ENCODE measurements at regions not wholly inside any gene's neighbourhood (a gene's known extent, or its start where the extent isn't known, plus 50 kb on each side); places are given as distances from the start of the nearest gene placed in this dataset.

DNA sequence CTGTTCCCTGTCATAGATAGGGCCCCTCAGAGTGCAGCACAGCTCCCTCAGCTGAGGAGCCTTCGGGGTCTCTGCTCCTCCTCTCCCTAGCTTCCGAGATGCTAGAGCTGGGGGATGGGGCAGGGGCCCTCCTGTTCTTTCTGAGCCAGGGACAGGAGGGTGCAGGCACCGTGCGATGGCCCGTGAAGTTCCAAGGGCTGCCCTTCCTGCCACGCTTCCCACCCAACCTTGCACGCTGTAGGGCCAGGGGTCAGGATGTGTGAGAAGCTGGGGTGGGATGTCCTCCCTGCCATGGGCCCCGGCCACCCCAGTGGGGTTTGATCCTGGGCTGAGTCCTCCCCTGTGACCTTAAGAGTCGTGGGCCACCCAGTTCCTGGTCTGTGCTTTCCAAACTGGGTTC, 240.7 kb upstream of the C1orf174 start:
- H3K4me1 ChIP-seq (ENCODE audit: control insufficient read depth in 1 of 2, insufficient read depth in 2 of 2, low read length in 2 of 2): no peaks in the 10 kb centered on the region
- H3K36me3 ChIP-seq (ENCODE audit: control insufficient read depth in 1 of 2, insufficient read depth in 2 of 2, low read length in 2 of 2): no peaks in the 10 kb centered on the region
- H3K4me3 ChIP-seq (ENCODE audit: low read depth in 1 of 2, low read length in 2 of 2): no peak overlapping the region

DNA sequence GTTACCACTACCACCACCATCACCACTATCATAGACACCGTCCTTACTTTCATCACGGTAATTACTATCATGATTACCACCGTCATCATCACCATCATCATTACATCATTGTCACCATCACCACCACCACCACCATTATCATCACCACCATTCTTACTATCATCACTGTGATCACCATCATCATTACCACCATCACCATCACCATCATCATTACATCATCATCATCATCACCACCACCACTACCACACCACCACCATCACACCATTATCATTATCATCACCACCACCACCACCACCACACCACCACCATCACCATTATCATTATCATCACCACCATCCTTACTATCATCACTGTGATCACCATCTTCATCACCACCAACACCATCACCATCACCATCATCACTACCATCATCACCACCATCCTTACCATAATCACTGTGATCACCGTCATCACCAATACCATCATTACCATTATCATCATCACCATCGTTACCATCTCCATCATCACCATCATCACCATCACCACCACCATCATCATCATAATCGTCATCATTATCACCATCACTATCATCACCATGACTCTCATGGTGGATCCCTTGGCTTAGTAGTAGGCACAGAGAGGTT, 244.4 kb upstream of the C1orf174 start:
- H3K27me3 ChIP-seq (ENCODE audit: low read depth, low read length): no peaks in the 10 kb centered on the region
- no peaks in the 10 kb centered on the region for H3K9me3 ChIP-seq (ENCODE audit: control insufficient read depth in 1 of 2, low read length in 2 of 2)
- H3K4me1 ChIP-seq (ENCODE audit: control insufficient read depth in 1 of 2, insufficient read depth in 2 of 2, low read length in 2 of 2): no peaks in the 10 kb centered on the region
- no peak overlapping the region for H3K27ac ChIP-seq (ENCODE audit: low read length)
- H3K36me3 ChIP-seq (ENCODE audit: control insufficient read depth in 1 of 2, insufficient read depth in 2 of 2, low read length in 2 of 2): no peaks in the 10 kb centered on the region
- H3K4me3 ChIP-seq (ENCODE audit: low read depth in 1 of 2, low read length in 2 of 2): no peak overlapping the region

More for the DNA sequence above, 240.7 kb upstream of the C1orf174 start:
- peaks cover 0 to 5% of the 10 kb centered on the region in 2 donors for H3K9me3 ChIP-seq (ENCODE audit: control insufficient read depth in 1 of 2, low read length in 2 of 2)
- H3K27ac ChIP-seq (ENCODE audit: low read length): no peak overlapping the region
- H3K27me3 ChIP-seq (ENCODE audit: low read depth, low read length): no peaks in the 10 kb centered on the region

DNA sequence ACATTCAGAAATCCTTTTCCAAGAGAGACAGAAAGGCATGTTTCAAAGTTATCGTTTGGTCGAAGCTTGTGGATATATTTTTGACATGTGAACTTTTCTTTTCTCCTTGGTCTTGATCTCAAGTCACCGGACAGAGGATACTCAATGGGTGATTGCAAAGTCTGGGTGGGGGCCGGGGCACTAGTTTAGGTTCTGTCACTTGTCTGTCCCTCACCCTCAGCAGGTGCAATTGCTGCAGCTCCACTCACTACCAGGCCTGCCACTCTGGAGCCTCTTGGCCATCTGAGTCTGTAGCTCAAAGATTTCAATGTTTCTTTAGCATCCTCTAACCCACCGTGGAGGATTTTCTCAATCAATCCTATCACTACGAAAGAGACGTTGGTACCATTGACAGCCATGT, 246.0 kb upstream of the C1orf174 start:
- Histone ChIP-seq H3K4me1 (ENCODE audit: control insufficient read depth in 1 of 2, insufficient read depth in 2 of 2, low read length in 2 of 2) (no peaks in the 10 kb centered on the region), H3K27ac (ENCODE audit: low read length) (no peak overlapping the region), H3K27me3 (ENCODE audit: low read depth, low read length) (no peaks in the 10 kb centered on the region), H3K4me3 (ENCODE audit: low read depth in 1 of 2, low read length in 2 of 2) (no peak overlapping the region), H3K36me3 (ENCODE audit: control insufficient read depth in 1 of 2, insufficient read depth in 2 of 2, low read length in 2 of 2) (no peaks in the 10 kb centered on the region), H3K9me3 (ENCODE audit: control insufficient read depth in 1 of 2, low read length in 2 of 2) (no peaks in the 10 kb centered on the region)

DNA sequence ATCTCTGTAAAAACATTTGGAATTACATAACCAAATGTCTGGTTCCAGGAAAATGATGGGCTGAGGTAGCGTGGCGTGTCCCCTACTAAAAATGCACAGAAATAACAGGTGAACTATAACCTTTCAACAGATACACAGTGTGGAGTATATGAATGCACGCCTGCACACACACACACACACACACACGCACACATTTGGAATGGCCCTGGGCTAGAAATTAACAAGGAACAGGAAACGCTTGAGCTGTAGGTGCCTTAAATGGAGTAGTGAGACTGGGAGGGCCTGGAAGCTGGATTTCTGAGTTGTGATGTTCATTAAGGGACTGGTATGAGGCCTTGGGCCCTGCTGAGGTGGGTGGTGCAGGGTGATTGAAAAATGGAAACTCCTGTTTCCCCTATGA, 246.5 kb upstream of the C1orf174 start:
- H3K27me3 ChIP-seq (ENCODE audit: low read depth, low read length): no peaks in the 10 kb centered on the region
- H3K9me3 ChIP-seq (ENCODE audit: control insufficient read depth in 1 of 2, low read length in 2 of 2): no peaks in the 10 kb centered on the region
- no peak overlapping the region for H3K27ac ChIP-seq (ENCODE audit: low read length)

DNA sequence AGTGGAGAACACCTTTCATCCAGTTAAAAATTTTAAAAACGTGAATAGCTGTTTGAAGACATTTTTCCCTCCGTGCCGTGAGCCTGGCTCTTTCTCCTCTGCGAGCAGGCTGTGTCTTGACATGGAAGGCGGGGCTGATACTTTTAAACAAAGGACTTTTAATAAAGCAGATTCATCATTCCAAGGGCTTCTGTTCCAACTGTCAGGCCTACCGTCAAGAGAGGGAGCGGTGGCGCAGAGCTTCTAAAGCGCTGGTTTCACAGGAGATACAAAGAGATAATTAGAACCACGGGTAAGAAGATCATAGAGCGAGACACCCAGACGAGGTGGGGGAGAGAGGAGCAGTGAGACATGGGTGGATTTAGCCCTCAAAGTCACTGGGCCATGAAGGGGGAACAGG, 247.4 kb upstream of the C1orf174 start:
- no peaks in the 10 kb centered on the region for H3K27me3 ChIP-seq (ENCODE audit: low read depth, low read length)
- H3K27ac ChIP-seq (ENCODE audit: low read length): no peak overlapping the region
- no peaks in the 10 kb centered on the region for H3K9me3 ChIP-seq (ENCODE audit: control insufficient read depth in 1 of 2, low read length in 2 of 2)
- no peaks in the 10 kb centered on the region for H3K4me1 ChIP-seq (ENCODE audit: control insufficient read depth in 1 of 2, insufficient read depth in 2 of 2, low read length in 2 of 2)
- H3K36me3 ChIP-seq (ENCODE audit: control insufficient read depth in 1 of 2, insufficient read depth in 2 of 2, low read length in 2 of 2): no peaks in the 10 kb centered on the region
- no peak overlapping the region for H3K4me3 ChIP-seq (ENCODE audit: low read depth in 1 of 2, low read length in 2 of 2)

More for the DNA sequence above, 246.5 kb upstream of the C1orf174 start:
- Histone ChIP-seq H3K4me1 (ENCODE audit: control insufficient read depth in 1 of 2, insufficient read depth in 2 of 2, low read length in 2 of 2) (no peaks in the 10 kb centered on the region), H3K4me3 (ENCODE audit: low read depth in 1 of 2, low read length in 2 of 2) (no peak overlapping the region), H3K36me3 (ENCODE audit: control insufficient read depth in 1 of 2, insufficient read depth in 2 of 2, low read length in 2 of 2) (no peaks in the 10 kb centered on the region)

DNA sequence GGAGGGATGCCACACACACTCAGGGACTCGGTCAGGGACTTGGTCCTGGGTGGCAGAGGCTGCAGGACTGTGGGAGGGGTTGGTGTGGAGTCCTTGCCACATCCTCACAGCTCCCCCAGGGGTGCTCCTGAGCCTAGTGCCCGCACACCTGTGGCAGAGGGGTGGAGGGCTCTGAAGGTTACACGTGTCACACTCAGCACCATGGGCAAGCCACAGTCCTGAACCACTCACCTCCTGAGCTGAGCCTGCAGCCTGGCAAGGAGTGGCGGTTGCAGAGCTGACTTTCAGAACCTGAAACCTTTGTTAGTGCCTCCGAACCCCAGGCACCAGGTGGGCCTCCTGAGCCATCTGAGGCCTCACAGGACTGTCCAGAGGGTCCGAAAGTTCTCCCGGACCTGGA, 249.2 kb upstream of the C1orf174 start:
- H3K4me1 ChIP-seq (ENCODE audit: control insufficient read depth in 1 of 2, insufficient read depth in 2 of 2, low read length in 2 of 2): no peaks in the 10 kb centered on the region
- H3K4me3 ChIP-seq (ENCODE audit: low read depth in 1 of 2, low read length in 2 of 2): no peak overlapping the region
- no peaks in the 10 kb centered on the region for H3K9me3 ChIP-seq (ENCODE audit: control insufficient read depth in 1 of 2, low read length in 2 of 2)
- no peaks in the 10 kb centered on the region for H3K36me3 ChIP-seq (ENCODE audit: control insufficient read depth in 1 of 2, insufficient read depth in 2 of 2, low read length in 2 of 2)
- no peaks in the 10 kb centered on the region for H3K27me3 ChIP-seq (ENCODE audit: low read depth, low read length)
- no peak overlapping the region for H3K27ac ChIP-seq (ENCODE audit: low read length)

DNA sequence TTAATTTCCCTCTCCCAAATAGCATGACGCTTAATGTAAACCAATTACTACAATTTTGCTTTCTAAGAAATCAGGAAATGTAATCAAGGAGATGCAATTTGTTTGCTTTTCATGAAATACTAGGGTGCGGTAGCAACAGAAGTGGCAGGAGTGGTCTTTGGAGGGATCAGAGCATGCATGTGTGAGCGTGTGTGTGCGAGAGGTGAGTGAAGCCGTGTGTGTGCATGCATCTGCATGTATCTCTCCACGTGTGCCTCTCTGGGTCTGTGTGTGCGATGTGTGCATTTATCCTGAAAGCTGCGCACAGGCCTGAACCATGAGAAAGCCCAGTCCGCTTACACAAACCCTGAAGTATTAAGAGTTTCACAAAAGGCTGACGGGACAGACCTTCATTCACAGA, 249.8 kb upstream of the C1orf174 start:
- Histone ChIP-seq H3K36me3 (ENCODE audit: control insufficient read depth in 1 of 2, insufficient read depth in 2 of 2, low read length in 2 of 2) (no peaks in the 10 kb centered on the region), H3K4me1 (ENCODE audit: control insufficient read depth in 1 of 2, insufficient read depth in 2 of 2, low read length in 2 of 2) (no peaks in the 10 kb centered on the region), H3K27me3 (ENCODE audit: low read depth, low read length) (no peaks in the 10 kb centered on the region), H3K27ac (ENCODE audit: low read length) (no peak overlapping the region), H3K4me3 (ENCODE audit: low read depth in 1 of 2, low read length in 2 of 2) (no peak overlapping the region), H3K9me3 (ENCODE audit: control insufficient read depth in 1 of 2, low read length in 2 of 2) (no peaks in the 10 kb centered on the region)

DNA sequence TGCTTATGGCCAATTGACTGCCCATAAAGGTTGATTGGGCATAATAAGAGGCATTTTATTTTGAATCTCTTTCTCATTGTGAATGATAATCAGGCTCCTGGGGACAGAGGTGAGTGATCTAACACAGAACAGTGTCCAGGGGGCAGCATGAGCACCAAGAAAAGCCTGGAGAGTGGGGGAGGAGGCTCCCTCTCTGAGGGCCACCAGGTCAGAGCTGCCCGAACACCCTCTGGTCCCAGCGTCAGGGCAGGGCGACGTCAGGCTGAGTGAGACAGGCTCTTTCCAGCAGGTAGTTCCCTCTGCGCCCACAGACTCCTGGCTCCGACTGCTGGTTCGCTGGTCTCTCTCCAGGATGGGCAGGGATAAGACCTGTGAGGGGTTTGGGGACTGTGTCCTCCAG, 250.2 kb upstream of the C1orf174 start:
- Histone ChIP-seq H3K27ac (ENCODE audit: low read length) (no peak overlapping the region), H3K27me3 (ENCODE audit: low read depth, low read length) (no peaks in the 10 kb centered on the region), H3K4me1 (ENCODE audit: control insufficient read depth in 1 of 2, insufficient read depth in 2 of 2, low read length in 2 of 2) (no peaks in the 10 kb centered on the region), H3K9me3 (ENCODE audit: control insufficient read depth in 1 of 2, low read length in 2 of 2) (no peaks in the 10 kb centered on the region), H3K36me3 (ENCODE audit: control insufficient read depth in 1 of 2, insufficient read depth in 2 of 2, low read length in 2 of 2) (no peaks in the 10 kb centered on the region), H3K4me3 (ENCODE audit: low read depth in 1 of 2, low read length in 2 of 2) (no peak overlapping the region)

DNA sequence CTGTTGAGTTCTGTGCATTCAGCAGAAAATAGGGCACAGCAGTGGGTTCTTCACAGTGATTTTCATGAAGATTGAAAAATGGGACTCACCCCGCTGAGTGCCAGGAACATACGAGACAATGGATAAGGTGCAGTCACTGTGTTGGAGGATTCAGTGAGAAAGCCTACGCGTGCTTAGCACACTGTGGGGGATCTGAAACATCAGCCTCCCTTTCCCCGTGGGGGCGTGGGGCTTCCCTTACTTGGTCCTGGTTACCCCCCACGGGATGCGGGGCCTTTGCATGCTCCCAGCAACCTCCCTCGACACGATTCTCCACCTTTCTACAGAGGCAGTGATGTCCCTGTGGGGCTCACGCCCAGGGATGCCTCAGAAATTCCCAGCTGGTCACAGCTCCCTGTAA, 252.2 kb upstream of the C1orf174 start:
- Histone ChIP-seq H3K4me3 (ENCODE audit: low read depth in 1 of 2, low read length in 2 of 2) (no peak overlapping the region), H3K36me3 (ENCODE audit: control insufficient read depth in 1 of 2, insufficient read depth in 2 of 2, low read length in 2 of 2) (no peaks in the 10 kb centered on the region), H3K4me1 (ENCODE audit: control insufficient read depth in 1 of 2, insufficient read depth in 2 of 2, low read length in 2 of 2) (no peaks in the 10 kb centered on the region), H3K9me3 (ENCODE audit: control insufficient read depth in 1 of 2, low read length in 2 of 2) (no peaks in the 10 kb centered on the region), H3K27ac (ENCODE audit: low read length) (no peak overlapping the region), H3K27me3 (ENCODE audit: low read depth, low read length) (no peaks in the 10 kb centered on the region)

DNA sequence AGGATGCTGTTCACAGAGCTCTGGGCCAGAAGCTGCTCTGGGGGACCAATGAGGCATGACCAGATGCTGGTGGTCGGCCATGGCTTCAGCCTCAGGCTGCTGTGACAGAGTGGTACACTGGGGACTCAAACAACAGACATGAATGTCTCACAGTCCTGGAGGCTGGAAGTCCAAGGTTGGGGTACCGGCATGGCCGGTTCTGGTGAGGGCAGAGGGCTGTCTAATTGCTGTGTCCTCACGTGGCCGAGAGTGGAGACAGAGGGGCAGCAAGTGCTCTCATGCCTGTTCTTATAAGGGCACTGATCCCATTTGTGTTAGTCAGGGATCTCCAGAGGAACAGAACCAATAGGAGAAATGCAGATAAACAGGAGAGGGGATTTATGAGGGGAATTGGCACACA, 253.5 kb upstream of the C1orf174 start:
- H3K9me3 ChIP-seq (ENCODE audit: control insufficient read depth in 1 of 2, low read length in 2 of 2): no peaks in the 10 kb centered on the region
- no peak overlapping the region for H3K27ac ChIP-seq (ENCODE audit: low read length)
- no peaks in the 10 kb centered on the region for H3K36me3 ChIP-seq (ENCODE audit: control insufficient read depth in 1 of 2, insufficient read depth in 2 of 2, low read length in 2 of 2)
- no peak overlapping the region for H3K4me3 ChIP-seq (ENCODE audit: low read depth in 1 of 2, low read length in 2 of 2)
- no peaks in the 10 kb centered on the region for H3K4me1 ChIP-seq (ENCODE audit: control insufficient read depth in 1 of 2, insufficient read depth in 2 of 2, low read length in 2 of 2)
- no peaks in the 10 kb centered on the region for H3K27me3 ChIP-seq (ENCODE audit: low read depth, low read length)

DNA sequence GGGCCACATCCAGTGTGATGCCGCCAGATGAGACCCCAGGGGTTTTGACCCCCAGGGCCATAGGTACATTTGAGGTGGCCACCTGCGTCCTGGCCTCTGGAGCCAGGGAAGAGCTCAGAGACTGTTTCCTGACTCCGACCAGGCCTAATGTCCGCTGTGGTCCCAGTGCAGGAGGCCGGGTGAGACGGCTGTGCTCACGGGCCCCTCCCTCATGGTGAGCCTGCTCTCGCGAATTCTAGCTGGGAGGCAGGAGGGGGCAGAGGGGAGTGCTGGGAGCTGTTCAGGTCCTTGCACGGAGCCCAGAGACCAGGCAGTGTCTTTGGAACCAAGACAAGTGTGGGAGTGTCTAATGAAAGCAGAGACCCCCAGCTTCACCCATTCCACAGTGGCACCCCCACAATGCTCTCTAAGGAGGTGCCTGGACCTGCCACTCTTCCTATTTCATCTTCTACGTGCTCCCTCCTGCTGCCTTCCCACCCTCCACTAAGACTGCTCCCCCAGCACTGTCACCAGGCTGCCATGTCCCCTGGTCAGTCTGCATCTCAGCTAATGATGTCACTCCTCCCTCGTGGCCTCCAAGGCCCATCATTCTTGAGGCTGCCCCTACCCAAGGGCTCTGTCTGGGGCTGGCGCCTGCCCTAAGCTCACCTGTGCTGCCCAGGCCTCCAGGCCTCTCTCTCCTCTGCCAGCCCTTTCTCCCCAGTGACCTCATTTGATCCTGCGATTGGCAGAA, 256.3 kb upstream of the C1orf174 start:
- Histone ChIP-seq H3K4me1 (ENCODE audit: control insufficient read depth in 1 of 2, insufficient read depth in 2 of 2, low read length in 2 of 2) (no peaks in the 10 kb centered on the region), H3K27me3 (ENCODE audit: low read depth, low read length) (no peaks in the 10 kb centered on the region), H3K9me3 (ENCODE audit: control insufficient read depth in 1 of 2, low read length in 2 of 2) (no peaks in the 10 kb centered on the region), H3K27ac (ENCODE audit: low read length) (no peak overlapping the region), H3K36me3 (ENCODE audit: control insufficient read depth in 1 of 2, insufficient read depth in 2 of 2, low read length in 2 of 2) (no peaks in the 10 kb centered on the region), H3K4me3 (ENCODE audit: low read depth in 1 of 2, low read length in 2 of 2) (no peak overlapping the region)

DNA sequence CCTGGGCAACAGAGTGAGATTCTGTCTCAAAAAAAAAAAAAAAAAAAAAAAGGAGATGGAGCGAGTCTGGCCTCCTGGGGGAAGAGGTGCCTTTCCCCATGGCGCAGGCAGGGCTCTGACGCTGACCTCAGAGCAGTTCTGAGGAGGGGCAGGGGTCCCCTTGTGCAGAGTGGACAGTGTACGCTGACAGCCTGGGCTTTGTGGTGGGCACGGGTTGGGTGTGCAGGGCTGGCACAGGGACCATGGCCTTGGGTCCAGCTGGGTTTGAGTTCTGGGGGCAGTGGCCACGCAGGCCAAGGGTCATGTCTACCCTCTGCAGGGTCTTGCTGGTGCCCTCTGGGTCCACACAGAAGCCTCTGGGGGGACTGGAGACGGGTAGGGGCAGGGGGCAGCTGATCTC, 260.1 kb upstream of the C1orf174 start:
- Histone ChIP-seq H3K9me3 (ENCODE audit: control insufficient read depth in 1 of 2, low read length in 2 of 2) (no peaks in the 10 kb centered on the region), H3K27ac (ENCODE audit: low read length) (no peak overlapping the region), H3K36me3 (ENCODE audit: control insufficient read depth in 1 of 2, insufficient read depth in 2 of 2, low read length in 2 of 2) (no peaks in the 10 kb centered on the region), H3K4me1 (ENCODE audit: control insufficient read depth in 1 of 2, insufficient read depth in 2 of 2, low read length in 2 of 2) (no peaks in the 10 kb centered on the region), H3K27me3 (ENCODE audit: low read depth, low read length) (no peaks in the 10 kb centered on the region), H3K4me3 (ENCODE audit: low read depth in 1 of 2, low read length in 2 of 2) (no peak overlapping the region)

Data from muscle layer of duodenum (tissue), 2 donors.